ENCODE measurements at regions not wholly inside any gene's neighbourhood (a gene's known extent, or its start where the extent isn't known, plus 50 kb on each side); places are given as distances from the start of the nearest gene placed in this dataset.

GRCh38 chr1:222928212-222928611 lies 113.4 kb downstream of the DISP1 start:
- DNase-seq (ENCODE audit: low read depth) = peak; percentile 23
- H3K4me3 ChIP-seq (ENCODE audit: low read length) = no peak overlapping the region
- no peak for TF ChIP-seq CTCF (conservative IDR thresholded peaks at IDR 0.05; ENCODE audit: low read length)

GRCh38 chr1:222930070-222930469 lies 115.2 kb downstream of the DISP1 start:
- no peak for DNase-seq (ENCODE audit: low read depth)
- no peak for TF ChIP-seq CTCF (conservative IDR thresholded peaks at IDR 0.05; ENCODE audit: low read length)
- H3K4me3 ChIP-seq (ENCODE audit: low read length) = no peak overlapping the region

GRCh38 chr1:222931023-222931422 lies 116.2 kb downstream of the DISP1 start:
- no peak overlapping the region for H3K4me3 ChIP-seq (ENCODE audit: low read length)
- peak; percentile 61 for DNase-seq (ENCODE audit: low read depth)
- no peak for TF ChIP-seq CTCF (conservative IDR thresholded peaks at IDR 0.05; ENCODE audit: low read length)

- no peak for TF ChIP-seq CTCF (conservative IDR thresholded peaks at IDR 0.05; ENCODE audit: low read length)
- DNase-seq (ENCODE audit: low read depth) = no peak
- H3K4me3 ChIP-seq (ENCODE audit: low read length) = no peak overlapping the region
Measured at GRCh38 chr1:222933273-222933672, 118.4 kb downstream of the DISP1 start.

GRCh38 chr1:222935239-222935900 lies 120.5 kb downstream of the DISP1 start:
- no peak for TF ChIP-seq CTCF (conservative IDR thresholded peaks at IDR 0.05; ENCODE audit: low read length)
- no peak overlapping the region for H3K4me3 ChIP-seq (ENCODE audit: low read length)
- DNase-seq (ENCODE audit: low read depth) = no peak

GRCh38 chr1:222936042-222936441 lies 121.2 kb downstream of the DISP1 start:
- DNase-seq (ENCODE audit: low read depth) = no peak

More at GRCh38 chr1:222936042-222936441, 121.2 kb downstream of the DISP1 start:
- no peak for TF ChIP-seq CTCF (conservative IDR thresholded peaks at IDR 0.05; ENCODE audit: low read length)
- H3K4me3 ChIP-seq (ENCODE audit: low read length) = no peak overlapping the region
